Keratinocyte (primary cell): ENCODE measurements at regions not wholly inside any gene's neighbourhood (a gene's known extent, or its start where the extent isn't known, plus 50 kb on each side); places are given as distances from the start of the nearest gene placed in this dataset.

ENCODE experiments used
- CTCF ChIP-seq, 3 experiments: IDR thresholded peaks in 1 of 3; conservative IDR thresholded peaks in 1 of 3; optimal IDR thresholded peaks in 1 of 3; 2 replicates in 2 of 3; 3 replicates in 1 of 3; pipeline versions ENCODE3 to v1.5.1; 2011; ENCODE audit warnings: low read length in 3 of 3, mild to moderate bottlenecking in 3 of 3, moderate library complexity in 2 of 3, control low read depth in 1 of 3, inconsistent platforms in 1 of 3; ENCODE audit not compliant: insufficient read depth in 2 of 3; ENCODE audit errors: extremely low read depth in 1 of 3
- EZH2 ChIP-seq: IDR thresholded peaks from one replicate; pipeline ENCODE4 v1.6.1; 2012; ENCODE audit warnings: inconsistent platforms, mild to moderate bottlenecking, low read length, moderate library complexity

- no peak for TF ChIP-seq CTCF (optimal IDR thresholded peaks at IDR 0.05 in 1 of 3, IDR thresholded peaks at IDR 0.05 in 1 of 3, conservative IDR thresholded peaks at IDR 0.05 in 1 of 3; ENCODE audit: extremely low read depth in 1 of 3, insufficient read depth in 2 of 3, low read length in 3 of 3)
- no peak for TF ChIP-seq EZH2
Measured at GRCh38 chr2:41199334-41199733, 747.4 kb upstream of the SLC8A1 start.
